Ishikawa (cell line): ENCODE measurements at regions not wholly inside any gene's neighbourhood (a gene's known extent, or its start where the extent isn't known, plus 50 kb on each side); places are given as distances from the start of the nearest gene placed in this dataset.

ENCODE experiments used
- CEBPB ChIP-seq: IDR thresholded peaks from 2 replicates; pipeline ENCODE4 v1.6.1; 2012
- CREB1 ChIP-seq: IDR thresholded peaks from 2 replicates; pipeline ENCODE4 v1.6.1; 2012; ENCODE audit warnings: low read depth
- EGR1 ChIP-seq: IDR thresholded peaks from 2 replicates; pipeline ENCODE4 v1.6.1; 2012
- EP300 ChIP-seq: IDR thresholded peaks from 2 replicates; pipeline ENCODE4 v1.6.1; 2012; ENCODE audit warnings: borderline replicate concordance
- FOXM1 ChIP-seq: IDR thresholded peaks from 2 replicates; pipeline ENCODE4 v1.6.1; 2012; ENCODE audit warnings: low read depth, borderline replicate concordance
- MAX ChIP-seq: IDR thresholded peaks from 2 replicates; pipeline ENCODE4 v1.6.1; 2012
- NFIC ChIP-seq: IDR thresholded peaks from 2 replicates; pipeline ENCODE4 v1.6.1; 2012
- RAD21 ChIP-seq: IDR thresholded peaks from 2 replicates; pipeline ENCODE4 v1.6.1; 2012; ENCODE audit warnings: low read depth
- REST ChIP-seq: IDR thresholded peaks from 2 replicates; pipeline ENCODE4 v1.6.1; 2012; ENCODE audit warnings: low read depth, mild to moderate bottlenecking
- TAF1 ChIP-seq: IDR thresholded peaks from 2 replicates; pipeline ENCODE4 v1.6.1; 2012; ENCODE audit warnings: low read depth, mild to moderate bottlenecking
- TCF12 ChIP-seq: IDR thresholded peaks from 2 replicates; pipeline ENCODE4 v1.6.1; 2012; ENCODE audit warnings: low read depth
- TEAD4 ChIP-seq: IDR thresholded peaks from 2 replicates; pipeline ENCODE4 v1.6.1; 2012
- USF1 ChIP-seq: IDR thresholded peaks from 2 replicates; pipeline ENCODE4 v1.6.1; 2012
- YY1 ChIP-seq: IDR thresholded peaks from 2 replicates; pipeline ENCODE4 v1.6.1; 2012; ENCODE audit warnings: low read depth
- ZBTB7A ChIP-seq: IDR thresholded peaks from 2 replicates; pipeline ENCODE4 v1.6.1; 2012; ENCODE audit warnings: low read depth

GRCh38 chr2:16177671-16178180 is 237.4 kb downstream of the MYCN start:
- no peak for TF ChIP-seq NFIC
- no peak for TF ChIP-seq TAF1

- TF ChIP-seq NFIC (no peak), TEAD4 (no peak), YY1 (no peak), RAD21 (no peak), TCF12 (no peak)
Measured at GRCh38 chr2:16176971-16177480, 236.7 kb downstream of the MYCN start.

- no peak for TF ChIP-seq RAD21
- no peak for TF ChIP-seq EP300
- no peak for TF ChIP-seq FOXM1
- no peak for TF ChIP-seq USF1
- TF ChIP-seq TAF1 = no peak
- no peak for TF ChIP-seq CEBPB
- TF ChIP-seq REST = no peak
Measured at GRCh38 chr2:16175247-16175825, 235.0 kb downstream of the MYCN start.

- no peak for TF ChIP-seq FOXM1
- no peak for TF ChIP-seq EP300
- TF ChIP-seq RAD21 = no peak
- no peak for TF ChIP-seq TEAD4
- TF ChIP-seq ZBTB7A = no peak
- TF ChIP-seq EGR1 = no peak
- TF ChIP-seq CEBPB = no peak
- no peak for TF ChIP-seq TAF1
- TF ChIP-seq MAX = no peak
- TF ChIP-seq NFIC = no peak
- no peak for TF ChIP-seq USF1
- TF ChIP-seq CREB1 = no peak
- TF ChIP-seq YY1 = no peak
Measured at GRCh38 chr2:16174693-16175045, 234.3 kb downstream of the MYCN start.

- TF ChIP-seq CREB1 (no peak), CEBPB (no peak), EP300 (no peak), EGR1 (no peak), USF1 (no peak), RAD21 (no peak), MAX (no peak), TCF12 (no peak), REST (no peak), ZBTB7A (no peak), NFIC (no peak), FOXM1 (no peak)
Measured at GRCh38 chr2:16173893-16174692, 233.7 kb downstream of the MYCN start.
